H9 (cell line): ENCODE measurements at regions not wholly inside any gene's neighbourhood (a gene's known extent, or its start where the extent isn't known, plus 50 kb on each side); places are given as distances from the start of the nearest gene placed in this dataset.

Source experiments
- DNase-seq: peaks from one replicate; pipeline ENCODE4 v3.0.0-alpha.2; 2017
- H2AFZ ChIP-seq: one replicate; pipeline ENCODE4 v1.6.1; 2013; ENCODE audit warnings: mild to moderate bottlenecking, low read length, control low read depth, moderate library complexity
- H2AK5ac ChIP-seq: 2 replicates; pipeline ENCODE4 v1.6.1; 2013; ENCODE audit warnings: low read length, control low read depth, mixed read lengths; ENCODE audit not compliant: insufficient read length
- H2BK120ac ChIP-seq: one replicate; pipeline ENCODE4 v1.6.1; 2013; ENCODE audit warnings: low read depth, mild to moderate bottlenecking, low read length, control low read depth, inconsistent platforms; ENCODE audit not compliant: poor library complexity, severe bottlenecking
- H2BK12ac ChIP-seq: 2 replicates; pipeline ENCODE4 v1.6.1; 2013; ENCODE audit warnings: low read length, control low read depth, mixed read lengths, low read depth; ENCODE audit not compliant: insufficient read length
- H2BK15ac ChIP-seq: 2 replicates; pipeline ENCODE4 v1.6.1; 2013; ENCODE audit warnings: low read depth, low read length, control low read depth
- H2BK20ac ChIP-seq: one replicate; pipeline ENCODE4 v1.6.1; 2013; ENCODE audit warnings: low read depth, mild to moderate bottlenecking, low read length, control low read depth, inconsistent platforms; ENCODE audit not compliant: poor library complexity, severe bottlenecking
- H2BK5ac ChIP-seq: 2 replicates; pipeline ENCODE4 v1.6.1; 2013; ENCODE audit warnings: low read length, control low read depth, mixed read lengths; ENCODE audit not compliant: insufficient read length
- H3K14ac ChIP-seq: 2 replicates; pipeline ENCODE4 v1.6.1; 2013; ENCODE audit warnings: low read length, control low read depth; ENCODE audit not compliant: insufficient read depth
- H3K18ac ChIP-seq: 2 replicates; pipeline ENCODE4 v1.6.1; 2013; ENCODE audit warnings: low read depth, mild to moderate bottlenecking, mixed read lengths, low read length, control low read depth; ENCODE audit not compliant: insufficient read length
- H3K23ac ChIP-seq: 2 replicates; pipeline ENCODE4 v1.6.1; 2013; ENCODE audit warnings: low read length, control low read depth, mixed read lengths, low read depth; ENCODE audit not compliant: insufficient read length
- H3K23me2 ChIP-seq: 2 replicates; pipeline ENCODE4 v1.6.1; 2013; ENCODE audit warnings: low read depth, mild to moderate bottlenecking, mixed read lengths, low read length, control low read depth; ENCODE audit not compliant: insufficient read length, poor library complexity, severe bottlenecking
- H3K27ac ChIP-seq: 2 replicates; pipeline ENCODE4 v1.5.1; 2013; ENCODE audit warnings: low read length, control low read depth, mixed read lengths, low read depth; ENCODE audit not compliant: insufficient read length
- H3K27me3 ChIP-seq: 2 replicates; pipeline ENCODE4 v1.6.1; 2013; ENCODE audit warnings: low read length, control low read depth, inconsistent platforms; ENCODE audit not compliant: insufficient read depth
- H3K4ac ChIP-seq: 2 replicates; pipeline ENCODE4 v1.6.1; 2013; ENCODE audit warnings: low read depth, mild to moderate bottlenecking, control low read depth, inconsistent platforms, low read length, moderate library complexity
- H3K4me1 ChIP-seq: 2 replicates; pipeline ENCODE4 v1.6.1; 2013; ENCODE audit warnings: low read length, control low read depth, inconsistent platforms; ENCODE audit not compliant: insufficient read depth
- H3K4me2 ChIP-seq: 2 replicates; pipeline ENCODE4 v1.6.1; 2013; ENCODE audit warnings: low read length, control low read depth, mixed read lengths; ENCODE audit not compliant: insufficient read length, insufficient read depth
- H3K56ac ChIP-seq: 2 replicates; pipeline ENCODE4 v1.6.1; 2013; ENCODE audit warnings: low read depth, mild to moderate bottlenecking, mixed read lengths, low read length, control low read depth; ENCODE audit not compliant: insufficient read length
- H3K79me1 ChIP-seq: 2 replicates; pipeline ENCODE4 v1.6.1; 2013; ENCODE audit warnings: low read depth, mild to moderate bottlenecking, moderate library complexity, low read length, control low read depth, inconsistent platforms; ENCODE audit not compliant: insufficient read depth, poor library complexity, severe bottlenecking
- H3K79me2 ChIP-seq: 2 replicates; pipeline ENCODE4 v1.6.1; 2013; ENCODE audit warnings: low read length, control low read depth, inconsistent platforms; ENCODE audit not compliant: insufficient read depth
- H3K9ac ChIP-seq: 2 replicates; pipeline ENCODE4 v1.6.1; 2013; ENCODE audit warnings: low read length, control low read depth, mixed read lengths; ENCODE audit not compliant: insufficient read length; ENCODE audit errors: extremely low read depth
- H3K9me3 ChIP-seq: one replicate; pipeline ENCODE4 v1.6.1; 2013; ENCODE audit warnings: low read depth, low read length, inconsistent platforms; ENCODE audit not compliant: control insufficient read depth
- H3T11ph ChIP-seq: one replicate; pipeline ENCODE4 v1.6.1; 2013; ENCODE audit warnings: mild to moderate bottlenecking, low read length, control low read depth, inconsistent platforms
- H4K20me1 ChIP-seq: one replicate; pipeline ENCODE4 v1.6.1; 2013; ENCODE audit not compliant: control insufficient read depth, insufficient read length, insufficient read depth
- H4K5ac ChIP-seq: 2 replicates; pipeline ENCODE4 v1.6.1; 2013; ENCODE audit warnings: low read depth, mild to moderate bottlenecking, mixed read lengths, low read length, control low read depth; ENCODE audit not compliant: insufficient read length
- H4K8ac ChIP-seq: replicated peaks from 2 replicates; pipeline ENCODE4 v1.6.1; 2013; ENCODE audit warnings: low read length, control low read depth, mixed read lengths, low read depth; ENCODE audit not compliant: insufficient read length
- H4K91ac ChIP-seq: 2 replicates; pipeline ENCODE4 v1.6.1; 2013; ENCODE audit warnings: low read depth, mild to moderate bottlenecking, moderate library complexity, mixed read lengths, low read length, control low read depth; ENCODE audit not compliant: insufficient read length
- H3K27ac Mint-ChIP-seq, 3 experiments: 2 replicates in 2 of 3; 3 replicates in 1 of 3; pipeline ENCODE4 v1.8.0; 2020 to 2021; ENCODE audit warnings: mixed read lengths in 3 of 3, mild to moderate bottlenecking in 1 of 3, moderate library complexity in 1 of 3
- H3K27me3 Mint-ChIP-seq: 2 replicates; pipeline ENCODE4 v1.8.0; 2021; ENCODE audit warnings: low read depth, mild to moderate bottlenecking, moderate library complexity, mixed read lengths
- H3K36me3 Mint-ChIP-seq, 3 experiments: 2 replicates in 2 of 3; 3 replicates in 1 of 3; pipeline ENCODE4 v1.8.0; 2020 to 2021; ENCODE audit warnings: low read depth in 3 of 3, mixed read lengths in 3 of 3; ENCODE audit not compliant: insufficient read depth in 1 of 3
- H3K4me1 Mint-ChIP-seq, 2 experiments: 2 replicates each; pipeline ENCODE4 v1.8.0; 2020; ENCODE audit warnings: mixed read lengths in 2 of 2
- H3K4me3 Mint-ChIP-seq, 2 experiments: 2 replicates in 1 of 2; 3 replicates in 1 of 2; pipeline ENCODE4 v1.8.0; 2020 to 2021; ENCODE audit warnings: mild to moderate bottlenecking in 2 of 2, mixed read lengths in 2 of 2, moderate library complexity in 1 of 2
- H3K9me3 Mint-ChIP-seq, 2 experiments: 2 replicates in 1 of 2; 3 replicates in 1 of 2; pipeline ENCODE4 v1.8.0; 2020; ENCODE audit warnings: mild to moderate bottlenecking in 2 of 2, mixed read lengths in 2 of 2, moderate library complexity in 1 of 2
- CTCF ChIP-seq: fragments of 200-600 bp; sonication (generic); conservative IDR thresholded peaks from 3 replicates; pipeline ENCODE4 v1.8.0; 2021; ENCODE audit warnings: antibody characterized with exemption, mild to moderate bottlenecking
- WGBS: extraction: QIAGEN DNeasy Blood & Tissue Kit; methylation state at CpG from one replicate; pipeline ENCODE4 v1.1.7; 2013; ENCODE audit warnings: missing lambda C conversion rate, low lambda C conversion rate, mixed read lengths; ENCODE audit not compliant: insufficient read length; ENCODE audit errors: extremely low coverage; 5-methylcytosine and 5-hydroxymethylcytosine counted together

DNA sequence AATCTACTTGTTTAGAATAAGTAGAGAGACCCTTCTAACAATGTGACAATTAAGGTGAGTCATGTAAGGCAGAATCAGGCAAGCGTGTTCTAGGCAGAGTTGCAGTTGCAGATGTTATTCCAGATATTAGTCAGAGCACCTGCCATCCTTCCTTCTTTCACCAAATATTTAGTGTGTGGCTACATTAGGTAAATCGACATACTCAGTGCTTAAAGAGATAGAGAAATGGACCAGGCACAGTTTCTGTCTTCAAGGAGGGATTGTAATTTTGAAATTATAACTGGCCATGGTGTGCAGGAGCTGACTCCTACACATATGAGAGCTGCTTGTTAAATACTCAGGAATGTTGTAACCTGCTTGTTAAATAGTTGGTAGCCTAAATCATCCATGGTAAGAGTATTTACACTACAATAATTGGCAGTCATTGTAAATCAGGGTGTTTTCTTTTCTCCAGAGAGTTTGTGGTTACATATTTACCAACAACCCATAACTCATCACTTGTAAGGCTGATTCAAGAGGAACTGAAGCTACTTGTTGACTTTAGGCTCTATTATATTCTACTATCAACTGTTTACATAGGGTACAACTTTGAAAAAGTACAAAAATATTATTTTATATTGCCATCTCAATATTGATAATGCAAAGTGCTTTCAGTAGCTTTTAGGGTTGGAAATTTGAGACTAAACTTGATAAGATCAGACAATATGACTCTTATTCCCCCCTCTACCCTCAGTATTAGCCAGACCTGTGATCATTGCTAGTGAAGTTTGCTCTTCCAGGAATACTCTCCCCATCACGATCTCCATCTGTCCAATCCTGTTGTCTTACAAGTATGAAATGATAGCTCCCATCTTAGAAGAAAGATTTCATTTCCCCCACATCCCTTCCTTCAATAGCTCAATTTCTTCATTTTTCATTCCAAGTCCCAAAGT is 607.1 kb downstream of the COL12A1 start:
- Histone ChIP-seq H2AK5ac (no peak overlapping the region), H2BK120ac (no peak overlapping the region), H3K4ac (no peak overlapping the region), H3K4me2 (no peak overlapping the region), H3K27me3 (no peaks in the 10 kb centered on the region), H4K8ac (no peak overlapping the region), H2BK12ac (no peak overlapping the region), H4K91ac (no peak overlapping the region), H3K18ac (no peak overlapping the region), H3K23ac (no peak overlapping the region), H3K56ac (no peak overlapping the region), H4K5ac (no peak overlapping the region), H3K27ac (no peak overlapping the region), H3K79me1 (no peaks in the 10 kb centered on the region), H3K9ac (no peak overlapping the region), H3T11ph (no peak overlapping the region), H2BK20ac (no peak overlapping the region), H3K4me1 (no peaks in the 10 kb centered on the region), H2BK5ac (no peak overlapping the region), H3K23me2 (no peaks in the 10 kb centered on the region), H3K9me3 (no peaks in the 10 kb centered on the region), H3K79me2 (no peaks in the 10 kb centered on the region), H2AFZ (no peak overlapping the region), H3K14ac (no peak overlapping the region), H4K20me1 (no peaks in the 10 kb centered on the region), H2BK15ac (no peak overlapping the region)
- Mint-ChIP-seq H3K27me3 (no peaks in the 10 kb centered on the region), H3K4me1 (no peaks in the 10 kb centered on the region), H3K36me3 (no peaks in the 10 kb centered on the region; a peak in 1 of 7 replicates), H3K9me3 (no peaks in the 10 kb centered on the region; a peak in 1 of 5 replicates), H3K4me3 (no peak overlapping the region), H3K27ac (no peak overlapping the region)
- DNase-seq: no peak
- WGBS: no CpG with 5 or more reads among the region's 3 CpGs
- no peak for TF ChIP-seq CTCF
